Right ventricle myocardium superior (tissue), 1 donor: ENCODE measurements at regions not wholly inside any gene's neighbourhood (a gene's known extent, or its start where the extent isn't known, plus 50 kb on each side); places are given as distances from the start of the nearest gene placed in this dataset.

ENCODE experiments used
- ATAC-seq: fragments of 200-7000 bp; cut with Tn5 transposase; one replicate; pipeline ENCODE4 v1.9.1; 2020; ENCODE audit warnings: mild to moderate bottlenecking; ENCODE audit not compliant: poor library complexity
- DNase-seq: peaks from one replicate; pipeline ENCODE4 v3.0.0-alpha.2; 2020
- intact Hi-C: fragments of 100-400 bp; cut with DNase I; formaldehyde crosslinking; loops from one replicate; pipeline ENCODE4 v1.11.2; 2022
- donor health status: DM: no; HTN: yes; CAD: no; lungs with severe emphysema.

DNA sequence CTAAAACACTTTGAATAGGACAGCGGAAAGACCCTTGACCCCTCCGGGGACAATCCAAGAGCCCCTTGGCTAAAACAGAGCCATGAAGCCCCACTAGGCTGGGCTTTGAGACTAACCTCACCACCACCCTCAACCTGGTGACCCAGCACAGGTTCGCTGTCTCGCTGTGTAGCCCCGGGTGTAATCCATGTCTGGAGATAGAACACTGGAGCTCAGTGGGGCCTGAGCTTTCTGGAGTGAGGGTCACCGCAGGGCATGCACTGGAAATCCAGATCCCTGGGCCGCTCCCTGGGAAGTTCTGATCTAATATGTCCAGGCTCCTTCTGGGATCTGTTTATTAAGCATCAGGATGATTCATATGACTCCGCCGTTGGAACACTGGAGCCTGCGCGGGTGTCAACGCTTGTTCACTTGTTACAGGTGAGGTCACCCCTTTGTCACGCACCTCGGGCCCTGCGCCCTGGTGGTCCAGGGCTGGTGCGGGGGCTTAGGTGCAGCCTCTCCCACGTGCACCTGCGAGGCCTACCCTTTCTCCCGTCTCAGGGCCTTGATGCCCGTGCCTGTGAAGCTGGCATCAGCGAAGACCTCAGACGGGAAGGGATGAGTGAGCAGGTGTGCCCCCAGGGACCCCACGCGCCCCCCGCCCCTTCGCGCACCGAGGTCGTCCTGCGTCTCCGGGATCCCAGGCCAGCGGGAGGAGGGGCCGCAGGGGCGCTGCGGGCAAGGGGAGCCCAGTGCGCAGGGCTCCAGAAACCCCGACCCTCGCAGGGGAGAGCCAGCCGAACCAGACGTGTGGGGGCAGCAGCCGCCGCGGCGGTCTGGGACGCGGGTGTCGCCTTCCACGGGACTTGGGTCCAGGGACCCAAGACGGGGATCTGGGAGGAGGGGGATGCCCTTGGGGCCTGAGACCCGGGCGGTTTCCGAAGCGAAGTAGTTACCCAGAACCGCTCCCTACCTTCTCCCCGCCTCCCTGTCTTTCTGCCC is 224.1 kb upstream of the FOXF1 start:
- ATAC-seq (no peak), DNase-seq (no peak)
- intact Hi-C loops, result no loop called here

DNA sequence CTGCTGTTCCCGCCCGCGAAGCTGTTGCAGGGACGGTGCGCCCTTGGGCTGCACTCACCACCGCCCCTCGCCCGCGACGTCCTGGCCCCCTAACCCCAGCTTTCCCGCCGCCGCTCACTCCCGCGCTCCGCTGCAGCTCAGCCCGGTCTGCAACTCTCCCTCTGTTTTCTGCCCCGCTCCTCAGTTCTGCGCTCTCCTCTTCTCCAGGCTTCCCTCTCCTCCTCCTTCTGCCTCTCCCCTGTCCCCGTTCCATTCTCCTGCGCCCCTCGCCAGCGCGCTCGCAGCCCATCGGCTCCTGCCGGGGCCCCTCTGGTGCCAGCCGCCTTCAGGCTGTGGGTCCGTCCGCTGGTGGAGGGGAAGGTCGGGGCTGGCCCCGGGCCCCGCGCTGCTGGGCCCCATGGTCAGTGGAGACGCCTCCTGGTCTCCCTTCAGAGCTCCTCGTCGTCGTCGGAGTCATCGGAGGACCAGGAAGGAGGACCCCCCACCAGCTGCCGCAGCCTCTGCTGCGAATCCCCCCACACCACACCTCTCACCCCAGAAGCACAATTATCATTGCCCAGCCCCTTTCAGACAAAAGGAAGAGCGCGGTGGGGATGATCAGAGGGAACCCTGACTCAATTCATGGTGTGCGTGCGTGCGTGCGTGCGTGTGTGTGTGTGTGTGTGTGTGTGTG is 223.2 kb upstream of the FOXF1 start:
- ATAC-seq (no peak), DNase-seq (no peak)
- intact Hi-C loops, result no loop called here

DNA sequence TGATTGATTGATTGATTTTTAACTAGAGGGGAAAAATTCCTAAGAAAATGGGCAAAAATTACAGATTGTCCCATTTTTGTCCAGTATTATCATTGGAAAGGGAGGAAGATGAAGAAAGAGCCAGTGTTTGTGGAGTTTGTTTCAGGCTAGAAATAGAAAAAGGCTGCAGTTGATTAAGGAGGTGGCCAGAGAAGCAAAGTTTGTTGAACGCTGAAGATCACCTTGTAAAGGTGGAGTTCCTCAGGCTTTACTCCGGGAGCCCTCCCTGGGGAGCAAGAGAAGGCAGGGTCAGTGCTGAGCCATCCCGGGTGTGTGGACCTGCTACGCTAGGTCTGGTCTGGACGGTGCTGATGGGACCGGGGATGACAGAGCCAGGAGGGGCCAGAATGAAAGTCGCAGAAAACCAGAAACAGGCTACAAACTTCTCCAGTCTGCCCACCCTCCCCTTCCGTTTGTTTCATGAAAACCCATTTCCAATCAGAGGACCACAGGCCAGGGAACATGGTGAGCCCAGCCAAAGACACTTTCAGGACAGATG is 222.6 kb upstream of the FOXF1 start:
- DNase-seq (no peak), ATAC-seq (no peak)
- intact Hi-C loops, result no loop called here

DNA sequence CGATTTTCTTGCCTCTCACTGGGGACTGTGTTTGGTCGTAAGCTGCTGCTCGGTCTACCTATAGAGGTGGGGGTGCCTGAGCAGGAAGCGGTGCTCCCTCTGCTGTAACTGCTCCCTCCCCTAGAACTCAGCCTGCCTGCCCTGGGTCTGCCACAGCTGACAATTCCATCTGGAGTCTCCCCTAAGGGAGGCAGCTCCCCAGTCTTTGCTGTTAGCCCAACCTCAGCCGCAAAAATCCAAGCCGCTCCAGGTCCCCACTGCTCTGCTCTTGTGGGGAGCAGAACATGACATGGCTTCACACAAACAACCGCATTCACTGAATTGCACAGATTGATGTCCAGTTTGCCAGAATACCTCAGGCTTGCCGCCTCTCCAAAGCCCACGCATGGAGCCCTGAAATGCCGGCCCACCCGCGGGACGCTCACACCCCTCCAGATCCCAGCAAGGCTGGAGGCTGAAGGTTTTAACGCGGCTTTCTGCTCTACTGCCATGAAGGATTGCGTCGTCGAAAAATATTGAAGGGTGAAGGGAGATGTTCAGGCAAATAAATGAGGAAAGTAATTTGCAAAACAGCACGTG is 221.5 kb upstream of the FOXF1 start:
- intact Hi-C loops, result no loop called here
- DNase-seq (no peak), ATAC-seq (no peak)

DNA sequence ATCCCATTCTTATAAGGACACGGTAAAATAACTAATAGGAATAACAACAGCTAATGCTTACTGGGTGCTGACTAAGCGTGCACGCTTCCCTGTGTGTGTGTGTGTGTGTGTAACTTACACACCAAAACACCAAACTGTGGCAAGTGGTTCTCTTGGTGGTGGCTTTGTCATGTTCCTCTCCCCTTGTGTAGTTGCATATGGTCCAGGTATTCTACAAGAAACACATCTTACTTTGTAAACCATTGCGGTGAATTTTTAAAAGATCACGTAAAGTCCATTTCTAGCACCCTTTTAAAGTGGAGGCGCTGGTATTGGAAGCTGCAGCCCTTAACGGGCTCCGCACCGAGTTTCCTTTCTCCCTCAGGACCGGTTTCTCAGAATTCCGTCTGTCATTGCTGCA is 221.0 kb upstream of the FOXF1 start:
- ATAC-seq (no peak), DNase-seq (no peak)
- intact Hi-C loops, result no loop called here

DNA sequence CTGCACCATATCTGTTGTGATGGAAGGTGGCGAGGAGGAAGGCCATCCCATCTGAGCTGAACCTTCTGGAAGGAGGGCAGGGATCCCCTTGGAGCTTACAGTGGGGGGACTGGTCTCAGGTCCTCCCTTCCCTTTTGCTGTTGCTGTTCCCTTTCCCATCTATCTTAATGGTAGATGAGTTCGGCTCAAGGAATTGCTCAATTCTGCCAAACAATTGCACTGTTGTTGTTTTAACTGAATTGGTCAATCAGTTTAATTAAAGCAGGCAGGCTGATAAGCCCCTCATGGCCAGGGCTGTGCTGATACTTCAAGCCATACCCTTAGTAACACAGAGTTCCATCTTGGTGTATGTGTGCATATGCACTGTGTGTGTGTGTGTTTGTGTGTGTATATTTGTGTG is 220.4 kb upstream of the FOXF1 start:
- intact Hi-C loops, result no loop called here
- ATAC-seq (no peak), DNase-seq (no peak)

DNA sequence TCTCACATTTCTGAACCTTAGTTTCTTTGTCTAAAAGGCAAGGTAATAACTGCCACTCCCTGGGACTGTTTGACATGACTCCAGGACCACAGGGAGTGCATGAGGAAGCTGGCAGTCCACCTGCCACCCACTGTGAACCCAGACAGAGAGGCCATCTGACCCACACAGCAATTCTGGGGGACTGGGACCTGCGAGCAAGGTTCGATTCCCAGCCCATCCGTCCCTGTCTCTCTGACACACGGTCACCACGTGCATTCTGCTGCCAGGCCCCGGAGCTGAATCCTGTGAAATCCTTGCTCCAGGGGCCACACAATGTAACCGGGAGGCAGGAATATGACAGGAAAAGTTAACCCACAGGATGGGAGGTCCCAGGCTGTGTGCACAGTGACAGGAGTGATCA is 218.8 kb upstream of the FOXF1 start:
- DNase-seq, result no peak
- no peak for ATAC-seq
- intact Hi-C loops, result no loop called here

DNA sequence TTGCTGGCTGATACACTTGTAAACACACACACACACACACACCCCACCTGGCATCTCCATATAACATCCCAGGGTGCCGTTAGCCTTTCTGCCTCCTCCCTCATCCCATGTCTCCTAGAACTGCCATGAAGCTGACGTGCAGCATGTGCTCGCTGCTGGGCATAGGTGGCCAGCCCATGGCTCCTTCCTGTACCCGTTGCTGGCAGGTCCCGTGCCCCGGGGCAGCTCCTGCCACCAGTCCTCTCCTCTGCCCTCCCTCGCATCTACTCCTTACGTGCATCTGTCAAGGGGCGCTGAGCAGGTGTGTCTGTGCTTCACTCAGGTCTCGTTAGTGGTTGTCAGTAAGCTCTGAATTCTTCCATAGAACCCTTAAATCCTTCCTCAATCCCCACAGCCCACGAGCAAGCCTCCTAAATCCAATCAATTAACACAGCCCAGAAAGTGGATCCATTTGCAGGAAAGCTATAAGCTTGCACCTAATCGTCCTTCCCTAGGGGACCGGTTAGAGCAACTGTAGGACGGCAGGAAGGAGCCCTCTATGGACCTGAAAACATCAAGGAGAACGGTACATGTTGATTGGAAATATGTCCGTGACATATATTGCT is 218.1 kb upstream of the FOXF1 start:
- DNase-seq, result no peak
- ATAC-seq, result no peak
- intact Hi-C loops, result no loop called here

DNA sequence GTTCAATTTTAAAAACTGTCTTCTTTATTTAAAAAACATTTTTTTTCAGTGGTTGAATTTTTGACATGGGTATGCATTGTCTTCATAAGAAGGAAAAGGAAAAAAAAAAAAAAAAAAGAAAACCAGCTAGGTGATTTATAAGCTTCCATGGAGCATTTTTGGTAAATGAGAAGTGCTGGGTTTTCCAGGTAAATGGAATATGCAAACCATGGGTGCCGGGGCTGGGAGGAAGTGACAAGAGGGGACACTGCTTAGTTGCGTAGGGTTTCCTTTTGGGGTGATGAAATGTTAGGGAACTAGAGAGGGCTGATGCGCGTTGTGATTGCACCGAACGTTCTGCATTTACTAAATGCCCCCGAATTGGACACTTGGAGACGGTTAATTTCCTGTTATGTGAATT is 217.4 kb upstream of the FOXF1 start:
- intact Hi-C loops, result no loop called here
- no peak for DNase-seq
- no peak for ATAC-seq

DNA sequence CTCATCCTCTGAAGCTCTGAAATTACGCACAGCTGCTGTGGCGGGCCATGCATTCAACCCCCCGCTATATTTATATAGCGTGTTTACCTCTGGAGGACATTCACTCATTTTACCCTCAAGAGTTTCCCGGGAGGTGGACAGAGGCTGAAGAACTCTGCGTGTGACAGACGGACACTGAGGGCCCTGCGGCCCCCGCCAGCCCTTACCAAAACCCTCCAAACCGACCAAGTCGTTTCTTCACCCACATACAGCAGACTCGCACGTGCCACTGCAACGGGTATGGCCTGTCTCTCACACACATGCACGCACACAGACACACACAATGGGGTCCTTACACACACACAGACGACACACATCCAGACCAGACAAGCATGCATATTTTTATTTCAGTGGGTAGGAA is 216.4 kb upstream of the FOXF1 start:
- DNase-seq, result no peak
- intact Hi-C loops, result no loop called here
- no peak for ATAC-seq

DNA sequence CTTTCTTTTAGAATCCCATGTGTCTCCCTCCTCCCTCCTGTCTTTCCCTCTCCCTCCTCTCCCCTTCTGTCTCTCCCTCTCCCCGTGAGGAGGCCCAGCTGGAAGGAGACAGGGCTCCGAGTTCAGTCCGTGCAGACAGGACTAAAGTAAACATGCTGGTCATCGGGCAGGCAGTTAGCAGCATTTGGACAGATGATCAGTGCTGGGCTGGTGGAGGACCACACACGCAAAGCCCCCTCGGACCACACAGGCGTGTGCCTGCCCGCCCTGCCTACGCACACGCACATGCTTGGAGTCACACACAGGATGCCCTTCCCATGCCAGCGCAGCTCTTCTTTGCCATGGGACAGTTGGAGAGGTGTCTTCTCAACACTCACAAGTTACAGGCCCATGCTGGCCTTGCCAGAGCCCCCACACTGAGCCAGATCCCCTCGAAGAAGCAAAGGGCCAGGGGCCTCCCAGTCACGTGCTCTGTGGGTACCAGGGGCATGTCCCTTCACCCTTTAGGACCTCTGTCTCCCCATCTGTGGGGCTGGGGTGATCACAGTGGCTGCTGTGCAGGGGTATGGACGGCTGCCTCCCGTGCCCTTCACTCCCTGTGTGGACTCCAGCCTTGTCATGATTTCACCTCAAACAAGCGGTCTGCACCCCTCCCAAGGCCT is 215.7 kb upstream of the FOXF1 start:
- DNase-seq (no peak), ATAC-seq (no peak)
- intact Hi-C loops, result no loop called here

DNA sequence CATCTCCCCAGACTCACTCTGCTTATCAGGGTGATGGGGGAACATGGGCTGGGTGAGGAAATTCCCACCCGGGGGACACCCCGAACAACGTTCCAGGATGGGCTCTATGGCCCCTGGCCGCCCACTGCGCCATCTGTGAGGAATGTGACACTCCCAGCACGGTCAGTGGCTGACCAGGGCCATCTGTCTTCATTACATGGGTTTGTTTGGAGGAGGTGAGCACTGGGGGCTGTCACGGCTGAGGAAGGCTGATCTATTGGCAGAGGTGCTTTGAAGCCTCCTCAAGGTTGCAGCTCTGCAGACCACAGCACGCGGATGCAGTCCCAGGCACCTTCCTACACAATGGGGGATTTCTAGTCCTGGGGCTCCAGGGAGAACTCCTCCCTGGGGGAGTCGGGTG is 214.1 kb upstream of the FOXF1 start:
- intact Hi-C loops, result no loop called here
- no peak for ATAC-seq
- DNase-seq, result no peak

DNA sequence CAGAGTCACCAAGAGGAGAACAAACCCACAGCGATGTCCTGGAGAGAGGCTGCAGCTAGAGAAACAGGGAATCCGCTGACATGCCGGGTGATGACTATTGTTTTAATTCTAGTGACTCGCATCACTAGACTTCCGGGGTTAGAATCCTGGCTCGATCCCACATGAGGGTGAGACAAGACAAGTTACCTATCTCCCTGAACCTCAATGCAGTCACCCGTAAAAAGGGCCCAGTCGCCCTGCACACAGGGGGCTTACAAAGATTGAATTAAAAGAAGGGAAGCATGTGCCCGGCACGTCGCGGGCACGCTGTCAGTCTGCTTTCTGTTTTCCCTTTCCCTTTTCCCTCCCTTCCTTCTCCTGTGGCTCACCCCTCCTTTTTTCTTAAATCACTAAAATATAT is 212.9 kb upstream of the FOXF1 start:
- intact Hi-C loops, result no loop called here
- no peak for DNase-seq
- ATAC-seq, result no peak

DNA sequence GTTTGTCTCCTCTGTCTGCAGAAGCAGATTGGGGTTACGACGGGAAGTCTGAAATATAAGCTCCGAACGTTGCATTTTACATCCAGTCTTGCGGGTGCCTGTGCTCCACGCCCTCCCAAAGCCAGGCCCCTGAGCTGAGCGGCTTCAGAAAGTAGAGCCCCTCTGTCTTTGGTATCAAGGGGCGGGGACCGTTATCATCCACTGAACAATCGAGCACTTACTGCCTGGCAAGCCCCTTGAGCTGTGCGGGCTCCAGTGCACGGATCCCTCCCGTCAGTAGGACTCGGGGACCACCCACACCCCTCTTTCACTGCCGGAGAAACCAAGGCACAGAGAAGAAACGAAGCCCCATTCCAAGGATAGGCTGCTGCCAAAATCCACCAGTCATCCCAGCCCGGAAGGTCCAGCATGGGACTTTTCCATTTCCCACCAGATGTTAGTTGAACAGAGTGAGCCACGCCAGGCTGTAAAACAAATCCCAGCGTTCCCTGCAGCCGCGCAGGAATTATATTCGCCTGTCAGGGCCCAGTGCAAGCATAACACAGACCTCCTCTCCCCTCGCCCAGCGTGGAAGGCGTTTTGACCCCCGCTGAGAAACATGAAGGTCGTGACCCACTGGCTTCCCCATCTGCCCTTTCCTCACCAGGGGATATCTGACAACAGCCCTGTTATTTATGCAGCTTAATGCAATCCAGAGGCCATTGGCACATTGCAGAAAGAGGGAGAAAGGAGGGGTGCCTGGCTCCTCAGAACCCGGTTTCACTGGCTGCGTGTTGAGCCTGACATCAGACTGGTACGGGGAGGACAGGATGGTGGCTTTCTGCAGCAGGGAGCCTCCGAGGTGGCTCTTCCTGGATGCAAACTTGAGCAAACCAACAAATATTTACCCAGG is 212.2 kb upstream of the FOXF1 start:
- intact Hi-C loops, result no loop called here
- no peak for ATAC-seq

DNA sequence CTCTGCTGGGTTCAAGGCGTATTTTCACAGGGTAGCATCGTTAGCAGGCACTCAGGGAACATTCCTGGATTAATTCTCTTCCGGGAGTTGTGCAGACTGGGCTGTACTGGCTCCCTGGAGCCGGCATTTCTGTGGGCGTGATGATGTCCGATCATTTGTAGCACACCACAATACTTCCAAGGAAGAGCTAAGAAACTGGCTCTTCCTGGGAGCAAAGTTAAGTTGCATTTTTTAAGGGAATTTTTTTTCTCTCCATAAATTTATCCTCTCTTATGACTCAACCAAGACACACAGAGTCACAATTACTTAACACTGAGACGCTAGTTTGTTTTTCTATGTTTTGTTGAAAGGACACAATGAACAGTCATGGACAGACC is 211.6 kb upstream of the FOXF1 start:
- intact Hi-C loops, result no loop called here
- DNase-seq (no peak), ATAC-seq (no peak)

More for the DNA sequence above, 212.2 kb upstream of the FOXF1 start:
- no peak for DNase-seq

DNA sequence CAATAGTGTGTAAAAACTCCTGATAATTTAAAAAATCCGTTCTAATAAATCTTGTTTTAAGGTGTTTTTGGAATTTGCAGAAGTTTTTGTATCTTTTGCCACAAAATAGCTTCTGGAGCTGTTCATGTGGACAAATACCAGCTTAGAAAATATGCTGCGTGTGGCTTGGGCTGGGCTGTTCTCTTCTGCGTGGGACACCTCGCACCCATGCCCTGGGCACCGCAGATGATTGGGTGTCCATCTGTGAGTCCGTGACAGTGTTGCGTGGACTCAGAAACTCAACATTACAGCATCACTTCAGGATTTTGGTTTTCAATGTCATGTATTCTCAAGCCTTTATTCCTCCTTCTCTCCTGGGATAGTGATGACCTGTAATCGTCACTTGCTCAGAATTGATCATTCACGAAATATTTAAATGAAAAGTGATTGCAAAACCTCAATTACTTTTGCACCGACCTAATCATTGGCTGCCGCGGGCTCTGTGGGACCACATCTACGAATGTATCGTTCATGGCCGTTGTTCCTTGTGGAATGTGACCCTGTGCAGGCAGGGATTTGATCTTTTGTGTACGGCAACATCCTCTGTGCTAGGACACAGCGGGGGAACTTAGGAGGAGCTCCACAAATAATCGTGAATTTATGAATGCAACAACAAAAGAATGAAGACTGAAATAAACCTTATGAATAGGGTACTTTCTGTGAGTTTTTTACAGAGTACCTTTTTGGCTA is 210.3 kb upstream of the FOXF1 start:
- no peak for ATAC-seq

DNA sequence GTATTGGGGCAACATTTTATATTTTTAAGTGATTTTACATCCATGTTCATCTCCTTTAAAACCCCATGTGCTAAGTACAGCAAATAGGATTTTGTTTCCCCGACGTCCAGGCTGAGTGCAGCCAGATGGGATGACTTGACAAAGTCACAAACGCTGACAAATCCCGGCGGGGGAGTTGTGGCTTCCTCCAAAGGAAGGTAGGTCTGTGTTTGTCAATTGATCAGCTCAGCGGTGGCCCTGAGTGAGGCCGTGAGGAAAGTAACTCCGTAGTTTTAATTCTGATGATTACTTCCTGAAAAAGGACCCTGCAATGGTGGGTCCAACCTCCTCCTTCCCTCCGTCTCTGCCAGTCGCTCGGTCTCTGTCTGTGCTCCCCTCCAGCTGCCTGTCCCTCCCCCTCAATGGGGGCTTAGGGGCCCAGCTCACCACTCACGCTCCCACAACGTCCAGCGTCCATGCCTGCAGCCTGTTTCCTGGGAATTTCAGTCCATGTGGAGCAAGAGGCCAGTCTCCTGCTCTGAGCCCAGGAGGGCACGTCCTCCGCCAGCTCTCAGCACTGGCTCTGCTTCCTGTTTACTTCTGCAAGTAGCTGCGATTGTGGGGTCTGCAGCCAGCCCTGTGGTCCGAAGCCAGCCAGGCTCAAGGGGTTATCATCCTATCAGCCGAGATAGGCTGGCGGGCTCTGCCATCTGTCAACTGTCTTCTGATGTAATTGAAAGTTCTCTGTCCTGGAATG is 209.4 kb upstream of the FOXF1 start:
- DNase-seq (no peak), ATAC-seq (no peak)
- intact Hi-C loops, result no loop called here

More for the DNA sequence above, 210.3 kb upstream of the FOXF1 start:
- intact Hi-C loops, result no loop called here
- DNase-seq, result no peak
